ENCODE measurements at regions not wholly inside any gene's neighbourhood (a gene's known extent, or its start where the extent isn't known, plus 50 kb on each side); places are given as distances from the start of the nearest gene placed in this dataset.

DNA sequence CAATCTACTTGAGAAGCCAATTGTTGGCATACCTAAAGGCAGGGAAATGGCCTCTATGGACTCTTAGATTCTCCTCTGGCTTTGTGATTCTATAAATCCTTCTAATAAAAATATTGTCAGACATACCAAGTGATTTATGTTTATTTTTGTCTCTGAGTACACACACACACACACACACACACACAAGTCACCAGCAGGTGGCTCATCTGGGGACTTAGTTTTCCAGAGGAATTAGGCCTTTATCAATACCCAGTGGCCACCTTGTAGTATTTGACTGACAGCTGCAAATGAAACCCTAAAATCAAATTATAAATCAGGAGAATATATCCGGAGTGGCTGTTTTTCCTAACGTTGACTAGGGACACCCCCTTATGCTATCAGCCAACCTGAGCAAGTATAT is 258.5 kb downstream of the BRINP2 start:
- TF ChIP-seq POLR2A (IDR thresholded peaks at IDR 0.05; ENCODE audit: extremely low read depth, insufficient read length): no peak
- TF ChIP-seq CTCF (IDR thresholded peaks at IDR 0.05; ENCODE audit: low read depth, low read length): no peak
- TF ChIP-seq MYC (IDR thresholded peaks at IDR 0.05; ENCODE audit: low read depth, low read length): no peak
